ENCODE measurements at regions not wholly inside any gene's neighbourhood (a gene's known extent, or its start where the extent isn't known, plus 50 kb on each side); places are given as distances from the start of the nearest gene placed in this dataset.

DNA sequence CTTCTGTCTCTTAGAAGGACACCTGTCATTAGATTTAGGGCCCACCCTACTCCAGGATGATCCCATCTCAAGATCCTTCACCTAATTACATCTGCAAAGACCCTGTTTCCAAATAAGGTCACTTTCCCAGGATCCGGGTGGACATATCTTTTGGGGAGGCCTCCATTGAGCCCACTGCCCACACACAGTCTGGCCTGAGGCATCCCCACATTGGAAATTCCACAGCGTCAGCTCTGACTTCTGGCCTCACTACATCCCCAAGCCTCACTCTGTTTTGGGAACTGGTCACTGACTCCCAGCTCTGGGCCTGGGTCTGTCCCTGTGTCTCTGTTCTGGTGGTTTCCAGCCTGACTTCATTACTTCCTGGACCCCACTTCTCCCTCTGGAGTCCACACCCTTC is 285.5 kb downstream of the CRLF2 start:
- TF ChIP-seq CTCF (IDR thresholded peaks at IDR 0.05) (no peak), EP300 (IDR thresholded peaks at IDR 0.05) (no peak), POLR2A (IDR thresholded peaks at IDR 0.05) (no peak)

All from gastroesophageal sphincter (tissue), 3 donors.